BE2C (cell line): ENCODE measurements at regions not wholly inside any gene's neighbourhood (a gene's known extent, or its start where the extent isn't known, plus 50 kb on each side); places are given as distances from the start of the nearest gene placed in this dataset.

Experiments used
- DNase-seq: peaks from one replicate; pipeline ENCODE4 v3.0.0-alpha.2; 2020
- H3K27me3 ChIP-seq: fragments of 250-450 bp; sonication (Bioruptor Pico); 2 replicates; pipeline ENCODE4 v1.5.1; 2020; ENCODE audit warnings: mild to moderate bottlenecking
- H3K36me3 ChIP-seq: fragments of 250-450 bp; sonication (Bioruptor Pico); 2 replicates; pipeline ENCODE4 v1.5.1; 2020; ENCODE audit warnings: mild to moderate bottlenecking
- H3K4me1 ChIP-seq: fragments of 250-450 bp; sonication (Bioruptor Pico); 2 replicates; pipeline ENCODE4 v1.5.1; 2020
- H3K4me3 ChIP-seq: 2 replicates; pipeline ENCODE4 v1.5.1; 2011; ENCODE audit warnings: low read depth, low read length
- H3K9me3 ChIP-seq: fragments of 250-450 bp; sonication (Bioruptor Pico); 2 replicates; pipeline ENCODE4 v1.5.1; 2020
- CTCF ChIP-seq: IDR thresholded peaks from 2 replicates; pipeline ENCODE4 v1.5.1; 2012; ENCODE audit warnings: mild to moderate bottlenecking, low read depth, low read length

- Histone ChIP-seq H3K9me3 (no peaks in the 10 kb centered on the region), H3K27me3 (no peaks in the 10 kb centered on the region), H3K36me3 (no peaks in the 10 kb centered on the region), H3K4me3 (no peak overlapping the region), H3K4me1 (no peaks in the 10 kb centered on the region)
- TF ChIP-seq CTCF: no peak
- DNase-seq: no peak
Measured at GRCh38 chr11:25901415-25901814, 430.5 kb upstream of the ANO3 start.

DNA sequence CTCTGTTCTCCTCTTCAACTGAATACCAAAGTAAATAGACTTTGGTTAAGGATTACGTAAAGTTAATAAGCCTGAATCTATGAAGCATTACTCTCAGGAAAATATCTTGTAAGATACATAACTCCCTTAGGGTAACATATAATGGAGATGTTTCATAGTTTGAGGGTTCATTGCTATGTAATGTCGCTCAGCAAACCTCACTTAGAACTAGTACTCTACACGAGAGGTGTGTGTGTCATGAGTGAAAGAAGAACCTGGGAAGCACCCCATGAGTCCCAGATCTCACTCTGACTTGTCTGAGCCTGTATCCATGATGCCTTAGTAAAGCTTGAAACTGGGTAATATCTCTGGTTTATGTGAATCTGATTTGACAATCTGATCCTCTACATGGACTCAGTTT, 429.5 kb upstream of the ANO3 start:
- no peak for DNase-seq
- Histone ChIP-seq H3K36me3 (no peaks in the 10 kb centered on the region), H3K9me3 (no peaks in the 10 kb centered on the region), H3K27me3 (no peaks in the 10 kb centered on the region), H3K4me3 (no peak overlapping the region), H3K4me1 (no peaks in the 10 kb centered on the region)
- TF ChIP-seq CTCF: no peak

- Histone ChIP-seq H3K27me3 (no peaks in the 10 kb centered on the region), H3K4me3 (no peak overlapping the region), H3K4me1 (no peaks in the 10 kb centered on the region), H3K9me3 (no peaks in the 10 kb centered on the region), H3K36me3 (no peaks in the 10 kb centered on the region)
- no peak for TF ChIP-seq CTCF
- DNase-seq: no peak
Measured at GRCh38 chr11:25908726-25909125, 423.2 kb upstream of the ANO3 start.

DNA sequence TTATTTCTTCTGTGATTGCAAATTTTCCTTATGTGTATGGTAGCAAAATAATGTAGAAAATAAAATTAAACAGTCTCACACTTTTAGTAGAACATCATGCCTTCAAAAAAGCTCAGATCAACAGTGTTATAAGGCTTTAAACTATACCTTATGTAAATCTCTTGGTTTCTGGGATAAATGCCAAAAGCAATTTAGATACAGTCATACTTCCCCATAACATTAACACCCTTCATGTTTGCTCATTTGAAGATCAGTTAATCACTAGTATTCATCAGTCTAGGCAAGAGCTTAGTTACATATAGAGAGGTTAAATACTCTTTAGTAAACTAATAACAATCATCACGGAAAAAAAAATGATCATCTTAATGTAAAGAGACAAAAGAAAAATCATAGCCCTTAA, 421.8 kb upstream of the ANO3 start:
- no peaks in the 10 kb centered on the region for H3K36me3 ChIP-seq
- no peak for TF ChIP-seq CTCF
- no peak for DNase-seq
- H3K4me1 ChIP-seq: no peaks in the 10 kb centered on the region
- H3K9me3 ChIP-seq: no peaks in the 10 kb centered on the region
- H3K4me3 ChIP-seq: no peak overlapping the region
- no peaks in the 10 kb centered on the region for H3K27me3 ChIP-seq

DNA sequence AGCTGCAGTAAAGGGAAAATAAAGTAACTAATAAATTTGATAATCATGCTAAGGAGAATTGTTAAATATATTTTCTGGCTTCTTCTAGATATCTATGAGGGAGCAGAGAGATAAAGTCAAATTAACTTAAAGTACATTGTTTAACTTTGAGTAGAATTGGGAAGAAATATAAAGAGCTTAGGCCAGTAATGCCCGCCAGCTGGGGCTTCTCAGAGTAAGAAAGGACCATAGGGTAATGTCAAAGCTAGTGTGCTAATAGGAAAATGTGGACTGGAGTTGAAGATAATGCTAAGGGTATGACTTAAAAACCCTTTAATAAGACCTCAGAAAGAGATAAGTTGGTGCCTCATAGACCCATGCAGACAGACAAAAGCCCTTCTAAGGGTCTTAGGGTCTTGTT, 411.6 kb upstream of the ANO3 start:
- no peaks in the 10 kb centered on the region for H3K9me3 ChIP-seq
- TF ChIP-seq CTCF: no peak
- no peaks in the 10 kb centered on the region for H3K4me1 ChIP-seq
- no peak overlapping the region for H3K4me3 ChIP-seq
- H3K36me3 ChIP-seq: no peaks in the 10 kb centered on the region
- DNase-seq: no peak
- H3K27me3 ChIP-seq: no peaks in the 10 kb centered on the region

GRCh38 chr11:25924586-25924985, 407.3 kb upstream of the ANO3 start:
- DNase-seq: no peak
- TF ChIP-seq CTCF: no peak
- H3K36me3 ChIP-seq: no peaks in the 10 kb centered on the region
- H3K4me3 ChIP-seq: no peak overlapping the region
- H3K9me3 ChIP-seq: no peaks in the 10 kb centered on the region
- H3K27me3 ChIP-seq: no peaks in the 10 kb centered on the region
- H3K4me1 ChIP-seq: no peaks in the 10 kb centered on the region
